HCT116 (cell line): ENCODE measurements at regions not wholly inside any gene's neighbourhood (a gene's known extent, or its start where the extent isn't known, plus 50 kb on each side); places are given as distances from the start of the nearest gene placed in this dataset.
"Not testable (repeated sequence)": the region's sequence is repeated elsewhere in the genome, so short reads cannot be mapped to it uniquely, and the experiment has no call there.

Experiments used
- ATAC-seq: fragments of 200-7000 bp; cut with Tn5 transposase; 2 replicates; pipeline ENCODE4 v1.9.1; 2020; ENCODE audit warnings: mild to moderate bottlenecking, moderate library complexity
- BruUV-seq: library from RNA; stranded (reverse); fragments of 400-500 nt; replicated peaks from 2 replicates; lab custom pipeline; 2021; lab: Mats Ljungman, UMichigan
- CTCF ChIA-PET: fragments of 300-600 bp; sonication (Branson Sonifier 250); formaldehyde crosslinking; loops from one replicate; lab custom pipeline; 2021; ENCODE audit warnings: antibody characterized with exemption; lab: Charles Lee
- POLR2A ChIA-PET: fragments of 300-600, 350-600 bp; sonication (Branson Sonifier 250); formaldehyde crosslinking; loops from one replicate; lab custom pipeline; 2021; ENCODE audit warnings: antibody characterized with exemption; lab: Charles Lee
- RAD21 ChIA-PET, 2 experiments: fragments of 300-600 bp; sonication (Branson Sonifier 250); formaldehyde crosslinking; loops; one replicate each; lab custom pipeline; 2023; ENCODE audit warnings: low total read pairs in 2 of 2; ENCODE audit not compliant: uncharacterized antibody in 2 of 2, unreplicated experiment in 2 of 2, low non-redundant PET in 1 of 2; lab: Charles Lee
- DNase-seq: peaks from one replicate; pipeline ENCODE4 v3.0.0-alpha.2; 2010; ENCODE audit warnings: low read depth, low spot score
- H2AFZ ChIP-seq: fragments of 200-600 bp; shearing (Covaris generic), sonication (generic); 2 replicates; pipeline ENCODE4 v1.6.1; 2017; ENCODE audit warnings: low read depth, mixed run types, mixed read lengths, antibody characterized with exemption, low read length; ENCODE audit not compliant: poor library complexity, severe bottlenecking
- H3K27ac ChIP-seq: 2 replicates; pipeline ENCODE4 v1.5.1; 2012; ENCODE audit warnings: low read depth, low read length
- H3K27me3 ChIP-seq: fragments of 200-600 bp; sonication (generic); 2 replicates; pipeline ENCODE4 v1.6.1; 2016; ENCODE audit warnings: mixed run types, low read length, mixed read lengths; ENCODE audit not compliant: insufficient read depth
- H3K36me3 ChIP-seq, 2 experiments: fragments of 200-500 bp in 1 of 2; fragments of 200-600 bp in 1 of 2; sonication (Bioruptor generic) in 1 of 2; sonication (generic) in 1 of 2; 2 replicates each; pipeline versions ENCODE4 v1.5.1 to v1.6.1; 2014 to 2016; ENCODE audit warnings: low read length in 2 of 2, inconsistent platforms in 1 of 2, mixed read lengths in 1 of 2, mixed run types in 1 of 2; ENCODE audit not compliant: insufficient read depth in 2 of 2, control insufficient read depth in 1 of 2
- H3K4me1 ChIP-seq, 2 experiments: fragments of 200-600 bp in 1 of 2; sonication (generic) in 1 of 2; 2 replicates each; pipeline versions ENCODE4 v1.5.1 to v1.6.1; 2012 to 2017; ENCODE audit warnings: low read length in 2 of 2, inconsistent platforms in 1 of 2, mild to moderate bottlenecking in 1 of 2, mixed read lengths in 1 of 2, mixed run types in 1 of 2, moderate library complexity in 1 of 2; ENCODE audit not compliant: insufficient read depth in 2 of 2, control insufficient read depth in 1 of 2
- H3K4me2 ChIP-seq: fragments of 200-600 bp; sonication (generic); 2 replicates; pipeline ENCODE4 v1.6.1; 2017; ENCODE audit warnings: mixed run types, low read length, mixed read lengths
- H3K4me3 ChIP-seq, 2 experiments: fragments of 200-600 bp in 1 of 2; sonication (generic) in 1 of 2; replicated peaks in 1 of 2; 2 replicates each; pipeline ENCODE4 v1.5.1; 2011 to 2016; ENCODE audit warnings: low read length in 2 of 2, control low read depth in 1 of 2, low read depth in 1 of 2, mild to moderate bottlenecking in 1 of 2, mixed read lengths in 1 of 2, mixed run types in 1 of 2
- H3K79me2 ChIP-seq: fragments of 200-600 bp; sonication (generic); 2 replicates; pipeline ENCODE4 v1.6.1; 2017; ENCODE audit warnings: mild to moderate bottlenecking, mixed run types, low read length, moderate library complexity, mixed read lengths; ENCODE audit not compliant: insufficient read depth
- H3K9ac ChIP-seq: fragments of 200-600 bp; sonication (generic); 2 replicates; pipeline ENCODE4 v1.6.1; 2016; ENCODE audit warnings: low read length, mixed read lengths
- H3K9me2 ChIP-seq: fragments of 200-600 bp; sonication (generic), shearing (Covaris generic); 2 replicates; pipeline ENCODE4 v1.6.1; 2017; ENCODE audit warnings: mixed run types, mild to moderate bottlenecking, moderate library complexity; ENCODE audit not compliant: insufficient read depth
- H3K9me3 ChIP-seq, 2 experiments: fragments of 200-500 bp in 1 of 2; fragments of 200-600 bp in 1 of 2; sonication (Bioruptor generic) in 1 of 2; sonication (generic) in 1 of 2; 2 replicates each; pipeline ENCODE4 v1.6.1; 2014 to 2017; ENCODE audit warnings: low read length in 2 of 2, mixed read lengths in 2 of 2, inconsistent platforms in 1 of 2, low read depth in 1 of 2, mild to moderate bottlenecking in 1 of 2, mixed run types in 1 of 2, moderate library complexity in 1 of 2; ENCODE audit not compliant: control insufficient read depth in 1 of 2, insufficient read depth in 1 of 2
- H4K20me1 ChIP-seq: fragments of 200-600 bp; sonication (generic), shearing (Covaris generic); 2 replicates; pipeline ENCODE4 v1.6.1; 2017; ENCODE audit warnings: mixed run types, mild to moderate bottlenecking, moderate library complexity; ENCODE audit not compliant: insufficient read depth
- ATF3 ChIP-seq: IDR thresholded peaks from 2 replicates; pipeline ENCODE4 v1.6.1; 2012
- CBX3 ChIP-seq: IDR thresholded peaks from 2 replicates; pipeline ENCODE4 v1.6.1; 2012; ENCODE audit warnings: low read depth
- ELF1 ChIP-seq: IDR thresholded peaks from 2 replicates; pipeline ENCODE4 v1.6.1; 2012; ENCODE audit warnings: low read depth, borderline replicate concordance
- EZH2 ChIP-seq: fragments of 200-600 bp; sonication (generic); IDR thresholded peaks from 2 replicates; pipeline ENCODE4 v1.6.1; 2017; ENCODE audit warnings: antibody characterized with exemption, mixed run types
- EZH2phosphoT487 ChIP-seq: fragments of 200-600 bp; IDR thresholded peaks from 2 replicates; pipeline ENCODE4 v1.6.1; 2018; ENCODE audit warnings: antibody characterized with exemption, borderline replicate concordance
- FOSL1 ChIP-seq: IDR thresholded peaks from 2 replicates; pipeline ENCODE4 v1.6.1; 2012; ENCODE audit warnings: low read depth
- POLR2AphosphoS5 ChIP-seq: IDR thresholded peaks from 2 replicates; pipeline ENCODE4 v1.6.1; 2011; ENCODE audit warnings: mild to moderate bottlenecking, low read depth, low read length, moderate library complexity
- SIN3A ChIP-seq: IDR thresholded peaks from 2 replicates; pipeline ENCODE4 v1.6.1; 2012; ENCODE audit warnings: low read depth
- SRF ChIP-seq: IDR thresholded peaks from 2 replicates; pipeline ENCODE4 v1.6.1; 2012; ENCODE audit warnings: low read depth
- YY1 ChIP-seq: IDR thresholded peaks from 2 replicates; pipeline ENCODE4 v1.6.1; 2011; ENCODE audit warnings: low read length, low read depth, moderate library complexity, mild to moderate bottlenecking; ENCODE audit not compliant: insufficient replicate concordance; ENCODE audit errors: extremely low read depth
- ZBTB33 ChIP-seq: IDR thresholded peaks from 2 replicates; pipeline ENCODE4 v1.6.1; 2011; ENCODE audit warnings: mild to moderate bottlenecking, low read length, moderate library complexity; ENCODE audit not compliant: insufficient replicate concordance; ENCODE audit errors: extremely low read depth
- ZFX ChIP-seq: fragments of 450-650 bp; IDR thresholded peaks from 2 replicates; pipeline ENCODE4 v1.6.1; 2017
- intact Hi-C: fragments of 100-400 bp; cut with micrococcal nuclease; formaldehyde crosslinking; loops from 2 replicates; pipeline ENCODE4 v1.10.0; 2022

GRCh38 chr12:45522227-45522626, 207.3 kb upstream of the ARID2 start:
- H3K36me3 ChIP-seq, result no peaks in the 10 kb centered on the region
- TF ChIP-seq SIN3A (no peak), ZFX (0 out of 2 replicates have a peak, but pooled peaks have one; percentile 7)
- DNase-seq (no peak), ATAC-seq (no peak)
- no peaks in the 10 kb centered on the region for H3K79me2 ChIP-seq
- CTCF ChIA-PET, result no interaction called here
- H2AFZ ChIP-seq, result no peak overlapping the region
- POLR2A ChIA-PET, result no interaction called here
- no peaks in the 10 kb centered on the region for H3K9me3 ChIP-seq
- BruUV-seq, result no TSS peak
- no peak overlapping the region for H3K27ac ChIP-seq
- intact Hi-C loops, result no loop called here
- no peak overlapping the region for H3K4me2 ChIP-seq
- H3K4me3 ChIP-seq, result no peak overlapping the region
- H3K9ac ChIP-seq, result no peak overlapping the region
- no peaks in the 10 kb centered on the region for H3K27me3 ChIP-seq
- no peaks in the 10 kb centered on the region for H4K20me1 ChIP-seq
- peaks cover 0 to 5% of the 10 kb centered on the region in 2 experiments; a peak in 1 of 4 replicates for H3K4me1 ChIP-seq
- no peaks in the 10 kb centered on the region for H3K9me2 ChIP-seq
- RAD21 ChIA-PET, result no interaction called here

- H3K79me2 ChIP-seq, POLR2A ChIA-PET, H3K27ac ChIP-seq, H3K4me3 ChIP-seq, H3K4me1 ChIP-seq, BruUV-seq, RAD21 ChIA-PET, H2AFZ ChIP-seq, H3K9me3 ChIP-seq, H3K9ac ChIP-seq, CTCF ChIA-PET, DNase-seq, H3K36me3 ChIP-seq, H4K20me1 ChIP-seq, H3K27me3 ChIP-seq, ATAC-seq, H3K9me2 ChIP-seq, intact Hi-C loops, H3K4me2 ChIP-seq: not testable (repeated sequence)
These were observed 202.7 kb upstream of the ARID2 start for GRCh38 chr12:45526823-45527222.

- Histone ChIP-seq H3K4me1 (no peaks in the 10 kb centered on the region), H3K9me3 (no peaks in the 10 kb centered on the region; a peak in 1 of 4 replicates), H2AFZ (no peak overlapping the region), H3K79me2 (no peaks in the 10 kb centered on the region), H3K4me2 (no peak overlapping the region), H4K20me1 (no peaks in the 10 kb centered on the region), H3K9ac (no peak overlapping the region), H3K36me3 (no peaks in the 10 kb centered on the region), H3K27me3 (no peaks in the 10 kb centered on the region), H3K27ac (no peak overlapping the region), H3K9me2 (no peaks in the 10 kb centered on the region), H3K4me3 (no peak overlapping the region)
- intact Hi-C loops, result no loop called here
- ATAC-seq (no peak), DNase-seq (no peak)
- TF ChIP-seq POLR2AphosphoS5, result no peak
- no peak for TF ChIP-seq ZFX
- no peak for TF ChIP-seq SRF
- no peak for TF ChIP-seq ELF1
- no peak for TF ChIP-seq YY1
- no peak for TF ChIP-seq CBX3
- TF ChIP-seq EZH2phosphoT487, result no peak
- TF ChIP-seq EZH2, result no peak
- TF ChIP-seq FOSL1, result no peak
- no peak for TF ChIP-seq SIN3A
- no peak for TF ChIP-seq ZBTB33
- TF ChIP-seq ATF3, result no peak
- CTCF ChIA-PET, result interaction anchor here (3.2 kb wide), 1 partner anchor 12 kb away, joined by 21 read pairs; no protein-coding TSS in a partner anchor
- RAD21 ChIA-PET, result no interaction called here
- POLR2A ChIA-PET, result no interaction called here
- BruUV-seq, result no TSS peak
These were observed 197.4 kb upstream of the ARID2 start for GRCh38 chr12:45532113-45532512.
